Nephron (organoid): ENCODE measurements at regions not wholly inside any gene's neighbourhood (a gene's known extent, or its start where the extent isn't known, plus 50 kb on each side); places are given as distances from the start of the nearest gene placed in this dataset.

ENCODE experiments used
- H3K27ac Mint-ChIP-seq, 3 experiments: 2 replicates each; pipeline ENCODE4 v1.8.0; 2020; ENCODE audit warnings: mixed read lengths in 3 of 3, mild to moderate bottlenecking in 2 of 3, moderate library complexity in 1 of 3
- H3K27me3 Mint-ChIP-seq: 2 replicates; pipeline ENCODE4 v1.8.0; 2021; ENCODE audit warnings: low read depth, mild to moderate bottlenecking, moderate library complexity, mixed read lengths
- H3K36me3 Mint-ChIP-seq: 2 replicates; pipeline ENCODE4 v1.8.0; 2020; ENCODE audit warnings: low read depth, mixed read lengths
- H3K4me1 Mint-ChIP-seq: 2 replicates; pipeline ENCODE4 v1.8.0; 2020; ENCODE audit warnings: mixed read lengths
- H3K4me3 Mint-ChIP-seq, 3 experiments: 2 replicates each; pipeline ENCODE4 v1.8.0; 2020; ENCODE audit warnings: mild to moderate bottlenecking in 3 of 3, mixed read lengths in 3 of 3, moderate library complexity in 2 of 3
- H3K9me3 Mint-ChIP-seq: 2 replicates; pipeline ENCODE4 v1.8.0; 2020; ENCODE audit warnings: mixed read lengths
- TF ChIP-seq, protein P1 (sequence below), 3 experiments: fragments of 200-600 bp; sonication (generic); IDR thresholded peaks; one replicate each; pipeline ENCODE4 v1.5.0; 2021; ENCODE audit warnings: antibody characterized with exemption in 3 of 3; ENCODE audit not compliant: unreplicated experiment in 3 of 3

DNA sequence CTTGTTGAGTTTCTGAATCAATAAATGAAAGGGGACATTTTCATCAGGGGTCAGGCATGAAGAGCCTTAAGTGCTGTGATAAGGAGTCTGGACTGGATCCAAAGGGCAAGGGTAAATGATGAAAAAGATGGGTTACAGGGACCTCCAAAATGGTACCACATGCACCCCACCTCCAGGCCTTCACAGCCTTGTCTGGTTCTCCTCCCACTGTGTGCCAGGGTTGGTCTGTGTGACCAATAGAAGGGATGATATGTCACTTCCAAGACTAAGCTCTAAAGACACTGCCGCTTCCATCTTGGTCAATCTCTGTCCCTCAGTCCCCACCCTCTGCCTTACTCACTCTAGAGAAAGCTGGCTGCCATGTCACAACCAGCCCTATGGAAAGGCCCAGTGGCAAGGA, 140.6 kb downstream of the ZNF281 start:
- H3K4me3 Mint-ChIP-seq = no peak overlapping the region
- H3K4me1 Mint-ChIP-seq = no peaks in the 10 kb centered on the region
- TF ChIP-seq, protein P1, sequence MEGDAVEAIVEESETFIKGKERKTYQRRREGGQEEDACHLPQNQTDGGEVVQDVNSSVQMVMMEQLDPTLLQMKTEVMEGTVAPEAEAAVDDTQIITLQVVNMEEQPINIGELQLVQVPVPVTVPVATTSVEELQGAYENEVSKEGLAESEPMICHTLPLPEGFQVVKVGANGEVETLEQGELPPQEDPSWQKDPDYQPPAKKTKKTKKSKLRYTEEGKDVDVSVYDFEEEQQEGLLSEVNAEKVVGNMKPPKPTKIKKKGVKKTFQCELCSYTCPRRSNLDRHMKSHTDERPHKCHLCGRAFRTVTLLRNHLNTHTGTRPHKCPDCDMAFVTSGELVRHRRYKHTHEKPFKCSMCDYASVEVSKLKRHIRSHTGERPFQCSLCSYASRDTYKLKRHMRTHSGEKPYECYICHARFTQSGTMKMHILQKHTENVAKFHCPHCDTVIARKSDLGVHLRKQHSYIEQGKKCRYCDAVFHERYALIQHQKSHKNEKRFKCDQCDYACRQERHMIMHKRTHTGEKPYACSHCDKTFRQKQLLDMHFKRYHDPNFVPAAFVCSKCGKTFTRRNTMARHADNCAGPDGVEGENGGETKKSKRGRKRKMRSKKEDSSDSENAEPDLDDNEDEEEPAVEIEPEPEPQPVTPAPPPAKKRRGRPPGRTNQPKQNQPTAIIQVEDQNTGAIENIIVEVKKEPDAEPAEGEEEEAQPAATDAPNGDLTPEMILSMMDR (IDR thresholded peaks at IDR 0.05; ENCODE audit: unreplicated experiment in 3 of 3) = no peak
- no peaks in the 10 kb centered on the region for H3K36me3 Mint-ChIP-seq
- H3K27ac Mint-ChIP-seq = no peak overlapping the region
- H3K9me3 Mint-ChIP-seq = no peaks in the 10 kb centered on the region
- peaks cover 3% of the 10 kb centered on the region for H3K27me3 Mint-ChIP-seq

DNA sequence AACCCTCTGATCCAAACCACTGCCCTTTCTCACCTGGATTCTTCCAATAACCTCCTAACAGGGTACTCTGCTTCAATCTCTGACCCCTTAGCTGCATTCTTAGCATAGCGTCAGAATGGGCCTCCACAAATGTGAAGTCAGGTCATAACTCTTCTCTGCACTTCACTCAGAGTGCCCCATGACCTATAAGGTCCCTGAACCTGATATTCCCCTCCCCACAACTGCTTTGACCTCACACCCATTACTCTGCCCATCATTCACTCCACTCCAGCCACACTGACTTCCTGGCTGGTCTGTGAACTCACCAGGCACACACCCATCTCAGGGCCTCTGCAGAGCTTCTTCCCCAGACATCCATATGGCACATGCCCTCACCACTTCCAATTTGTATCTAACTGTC, 141.9 kb downstream of the ZNF281 start:
- Mint-ChIP-seq H3K9me3 (no peaks in the 10 kb centered on the region), H3K27ac (no peak overlapping the region), H3K27me3 (peaks cover 3% of the 10 kb centered on the region)

DNA sequence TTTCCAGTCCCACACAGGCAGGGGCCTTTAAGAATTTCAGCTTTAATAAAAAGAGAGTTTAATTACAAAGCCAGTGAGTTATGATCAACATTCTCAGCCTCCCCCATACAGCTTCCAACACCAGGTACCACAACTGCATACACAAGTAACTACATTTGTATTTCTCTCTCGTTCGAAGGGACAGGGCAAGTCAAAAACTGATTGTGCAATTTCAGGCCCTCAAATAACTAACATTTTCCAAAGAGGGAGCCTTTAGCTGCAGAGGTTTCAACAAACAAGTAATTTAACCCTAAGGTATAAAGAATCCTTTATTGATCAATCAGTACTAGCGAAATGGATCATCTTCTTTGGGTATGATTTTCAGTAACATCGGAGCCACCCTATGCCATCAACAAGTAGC, 142.4 kb downstream of the ZNF281 start:
- no peak overlapping the region for H3K4me3 Mint-ChIP-seq
- H3K27ac Mint-ChIP-seq = no peak overlapping the region
- H3K9me3 Mint-ChIP-seq = no peaks in the 10 kb centered on the region
- H3K27me3 Mint-ChIP-seq = peaks cover 3% of the 10 kb centered on the region
- TF ChIP-seq, protein P1 (IDR thresholded peaks at IDR 0.05; ENCODE audit: unreplicated experiment in 3 of 3) = no peak
- no peaks in the 10 kb centered on the region for H3K36me3 Mint-ChIP-seq
- no peaks in the 10 kb centered on the region for H3K4me1 Mint-ChIP-seq

More for the DNA sequence above, 141.9 kb downstream of the ZNF281 start:
- Mint-ChIP-seq H3K36me3 (no peaks in the 10 kb centered on the region), H3K4me3 (no peak overlapping the region), H3K4me1 (no peaks in the 10 kb centered on the region)
- TF ChIP-seq, protein P1 (IDR thresholded peaks at IDR 0.05; ENCODE audit: unreplicated experiment in 3 of 3) = no peak

DNA sequence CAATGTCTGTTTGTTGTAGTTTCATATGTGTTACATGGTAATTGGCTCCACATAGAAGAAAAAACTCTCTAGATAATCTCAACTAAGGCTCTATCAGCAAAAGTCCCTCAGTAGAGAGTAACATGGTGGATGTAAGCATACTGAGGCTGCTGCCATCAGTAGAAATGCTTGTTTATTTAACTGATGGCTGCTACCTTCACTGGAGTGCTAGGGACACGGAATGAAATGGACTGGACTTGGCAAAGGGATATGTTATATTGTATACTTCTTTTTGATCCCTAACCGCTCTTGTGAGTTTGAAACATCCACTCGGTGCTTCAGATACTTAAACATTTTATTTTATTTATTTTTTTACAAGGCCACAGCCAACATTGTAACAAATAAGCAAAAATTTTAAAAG, 143.0 kb downstream of the ZNF281 start:
- H3K27me3 Mint-ChIP-seq = peaks cover 3% of the 10 kb centered on the region
- H3K4me3 Mint-ChIP-seq = no peak overlapping the region
- no peaks in the 10 kb centered on the region for H3K36me3 Mint-ChIP-seq
- no peaks in the 10 kb centered on the region for H3K4me1 Mint-ChIP-seq
- no peaks in the 10 kb centered on the region for H3K9me3 Mint-ChIP-seq
- no peak overlapping the region for H3K27ac Mint-ChIP-seq
- TF ChIP-seq, protein P1 (IDR thresholded peaks at IDR 0.05; ENCODE audit: unreplicated experiment in 3 of 3) = no peak

DNA sequence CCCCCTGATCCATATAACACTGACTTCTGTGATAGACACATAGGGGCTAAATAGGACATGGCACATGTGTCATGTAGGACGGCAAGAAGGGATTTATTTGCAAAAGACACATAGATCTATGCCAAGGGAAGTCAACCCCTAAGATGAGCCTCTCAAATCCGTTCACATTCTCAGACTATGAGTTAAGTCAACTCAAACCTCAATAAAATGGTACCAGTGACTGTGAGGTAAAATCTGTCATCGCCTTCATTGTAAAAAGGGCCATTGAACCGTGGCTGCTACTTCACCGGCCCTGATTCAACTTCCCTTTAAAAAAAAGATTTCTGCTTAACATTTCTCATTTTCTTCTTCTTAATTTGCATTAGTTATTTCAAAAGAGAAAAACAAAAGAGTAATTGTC, 144.0 kb downstream of the ZNF281 start:
- no peaks in the 10 kb centered on the region for H3K36me3 Mint-ChIP-seq
- H3K4me1 Mint-ChIP-seq = no peaks in the 10 kb centered on the region
- H3K4me3 Mint-ChIP-seq = no peak overlapping the region
- TF ChIP-seq, protein P1 (IDR thresholded peaks at IDR 0.05; ENCODE audit: unreplicated experiment in 3 of 3) = no peak
- H3K27ac Mint-ChIP-seq = no peak overlapping the region
- no peaks in the 10 kb centered on the region for H3K9me3 Mint-ChIP-seq
- H3K27me3 Mint-ChIP-seq = peaks cover 3% of the 10 kb centered on the region

DNA sequence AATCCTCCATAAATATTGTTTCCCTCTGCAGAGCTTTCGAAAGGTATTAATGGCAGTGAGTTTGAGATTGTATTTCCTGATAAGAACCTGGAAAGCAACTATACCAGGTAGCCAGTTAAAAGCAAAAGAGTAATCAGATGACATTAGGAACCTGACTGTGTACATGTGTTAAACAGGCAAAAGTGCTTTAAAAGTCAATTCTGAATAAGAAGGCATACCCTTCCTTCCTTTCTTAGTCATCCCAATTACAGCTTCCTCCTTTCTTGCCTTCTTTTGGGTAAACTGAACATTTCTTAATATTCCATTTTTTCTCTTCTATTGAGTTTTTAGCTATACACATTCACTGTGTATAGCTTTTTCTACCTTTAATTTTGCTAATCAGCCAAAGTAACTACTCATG, 144.7 kb downstream of the ZNF281 start:
- Mint-ChIP-seq H3K27me3 (peaks cover 3% of the 10 kb centered on the region), H3K36me3 (no peaks in the 10 kb centered on the region), H3K27ac (no peak overlapping the region), H3K9me3 (no peaks in the 10 kb centered on the region), H3K4me3 (no peak overlapping the region), H3K4me1 (no peaks in the 10 kb centered on the region)
- TF ChIP-seq, protein P1 (IDR thresholded peaks at IDR 0.05; ENCODE audit: unreplicated experiment in 3 of 3) = no peak
